GM21737 (cell line): ENCODE measurements at regions not wholly inside any gene's neighbourhood (a gene's known extent, or its start where the extent isn't known, plus 50 kb on each side); places are given as distances from the start of the nearest gene placed in this dataset.
A peak's percentile ranks its signal among the peaks of the same experiment; 100 is the strongest.
"Not testable (repeated sequence)": the region's sequence is repeated elsewhere in the genome, so short reads cannot be mapped to it uniquely, and the experiment has no call there.

Experiments
- ATAC-seq: cut with Tn5 transposase; IDR thresholded peaks from one replicate; pipeline ENCODE4 v1.9.1; 2021; ENCODE audit warnings: mild to moderate bottlenecking, moderate library complexity; ENCODE audit not compliant: unreplicated experiment

DNA sequence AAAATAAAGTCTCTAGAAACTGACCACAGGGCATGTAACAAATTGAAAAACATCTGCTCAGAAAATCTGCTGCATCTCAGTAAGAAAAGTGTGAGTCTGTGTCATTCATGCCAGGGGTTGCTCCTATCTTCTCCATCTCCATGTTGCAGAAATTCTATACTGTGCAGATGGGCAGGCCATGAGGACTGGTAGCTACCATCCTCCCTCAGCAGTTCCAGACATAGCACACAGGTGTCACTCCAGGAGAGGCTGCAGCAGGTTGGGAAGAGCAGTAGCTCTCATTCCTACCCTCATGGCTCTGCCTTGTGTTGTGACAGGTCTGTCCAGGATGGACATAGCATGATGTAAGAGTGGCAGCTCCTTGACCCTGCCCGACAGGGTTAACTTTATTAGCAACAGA lies 173.4 kb downstream of the NDUFS4 start:
- ATAC-seq: no peak

DNA sequence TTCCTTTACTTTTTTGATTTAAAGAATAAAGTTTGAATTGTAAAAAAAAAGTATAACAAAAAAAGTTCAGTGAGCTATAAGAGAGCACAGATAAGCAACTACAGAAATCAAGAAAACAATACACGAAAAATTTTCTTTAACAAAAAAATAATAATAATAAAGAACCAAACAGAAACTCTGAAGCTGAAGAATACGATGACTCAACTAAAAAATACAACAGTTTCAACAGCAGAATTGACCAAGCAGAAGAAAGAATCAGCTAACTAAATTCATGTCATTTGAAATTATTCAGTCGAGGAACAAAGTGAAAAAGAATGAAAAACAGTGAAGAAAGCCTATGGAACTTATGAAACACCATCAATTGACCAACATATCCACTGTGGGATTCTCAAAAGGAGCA lies 177.7 kb downstream of the NDUFS4 start:
- no peak for ATAC-seq

DNA sequence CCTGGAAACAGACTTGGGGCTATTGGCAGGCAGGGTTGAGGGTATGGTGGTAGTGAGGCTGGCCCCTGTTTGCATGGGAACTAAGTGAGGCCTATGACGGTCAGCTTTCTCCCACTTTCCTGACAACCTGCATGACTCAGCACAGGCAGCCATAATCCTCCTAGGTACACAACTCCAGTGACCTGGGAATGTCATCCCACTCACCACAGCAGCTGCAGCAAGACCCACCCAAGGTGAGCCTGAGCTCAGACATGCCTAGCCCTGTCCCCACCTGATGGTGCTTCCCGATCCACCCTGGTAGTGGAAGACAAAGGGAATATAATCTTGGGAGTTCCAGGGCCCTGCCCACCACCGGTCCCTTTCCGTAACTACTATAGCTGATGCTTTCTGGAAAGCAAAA lies 178.7 kb downstream of the NDUFS4 start:
- ATAC-seq: no peak

DNA sequence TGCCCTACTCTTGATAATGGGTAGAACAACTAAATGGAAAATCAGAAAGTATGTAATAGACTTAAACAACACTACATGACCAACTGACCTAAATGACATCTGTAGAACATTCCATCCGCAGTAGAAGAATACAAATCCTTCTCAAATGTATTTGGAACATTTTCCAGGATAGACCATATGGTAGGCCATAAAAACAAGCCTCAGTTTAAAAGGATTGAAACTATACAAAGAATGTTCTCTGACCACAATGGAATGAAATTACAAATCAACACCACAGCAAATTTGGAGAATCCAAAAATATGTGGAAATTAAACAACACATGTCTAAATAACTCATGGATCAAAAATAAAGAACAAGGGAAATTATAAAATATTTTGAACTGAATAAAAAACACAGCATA lies 189.2 kb downstream of the NDUFS4 start:
- no peak for ATAC-seq

DNA sequence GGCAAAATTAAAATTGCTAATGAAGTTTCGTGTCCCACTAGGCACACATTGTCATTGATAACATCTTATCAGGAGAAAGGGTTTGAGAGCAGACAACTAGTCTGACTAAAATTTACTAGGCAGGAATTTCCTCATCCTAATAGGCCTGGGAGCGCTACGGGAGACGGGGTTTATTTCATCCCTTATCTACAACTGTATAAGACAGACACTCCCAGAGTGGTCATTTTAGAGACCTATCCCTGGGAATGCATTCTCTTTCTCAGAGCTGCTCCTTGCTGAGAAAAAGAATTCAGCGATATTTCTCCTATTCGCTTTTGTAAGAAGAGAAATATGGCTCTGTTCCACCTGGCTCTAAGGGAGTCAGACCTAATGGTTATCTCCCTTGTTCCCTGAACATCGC lies 191.8 kb downstream of the NDUFS4 start:
- ATAC-seq: not testable (repeated sequence)

DNA sequence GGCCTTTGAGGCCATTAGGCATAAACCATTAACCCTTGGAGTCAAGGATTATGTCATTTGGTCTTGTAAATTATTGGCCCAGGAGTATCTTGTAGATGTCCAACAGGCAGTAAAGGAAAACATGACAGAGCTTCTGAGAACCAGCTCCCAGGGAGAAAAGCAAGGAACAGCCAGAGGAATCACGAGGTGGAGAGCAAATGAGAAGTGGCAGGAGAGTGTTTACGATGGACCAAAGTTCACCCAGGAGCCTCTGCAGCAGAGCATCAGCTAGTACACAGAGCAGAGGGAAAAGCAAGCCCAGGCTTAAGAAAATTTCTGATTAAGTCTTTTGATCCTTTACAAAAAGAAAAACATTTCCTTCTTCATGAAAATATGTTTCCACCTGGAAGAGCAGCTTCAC lies 206.2 kb downstream of the NDUFS4 start:
- no peak for ATAC-seq

DNA sequence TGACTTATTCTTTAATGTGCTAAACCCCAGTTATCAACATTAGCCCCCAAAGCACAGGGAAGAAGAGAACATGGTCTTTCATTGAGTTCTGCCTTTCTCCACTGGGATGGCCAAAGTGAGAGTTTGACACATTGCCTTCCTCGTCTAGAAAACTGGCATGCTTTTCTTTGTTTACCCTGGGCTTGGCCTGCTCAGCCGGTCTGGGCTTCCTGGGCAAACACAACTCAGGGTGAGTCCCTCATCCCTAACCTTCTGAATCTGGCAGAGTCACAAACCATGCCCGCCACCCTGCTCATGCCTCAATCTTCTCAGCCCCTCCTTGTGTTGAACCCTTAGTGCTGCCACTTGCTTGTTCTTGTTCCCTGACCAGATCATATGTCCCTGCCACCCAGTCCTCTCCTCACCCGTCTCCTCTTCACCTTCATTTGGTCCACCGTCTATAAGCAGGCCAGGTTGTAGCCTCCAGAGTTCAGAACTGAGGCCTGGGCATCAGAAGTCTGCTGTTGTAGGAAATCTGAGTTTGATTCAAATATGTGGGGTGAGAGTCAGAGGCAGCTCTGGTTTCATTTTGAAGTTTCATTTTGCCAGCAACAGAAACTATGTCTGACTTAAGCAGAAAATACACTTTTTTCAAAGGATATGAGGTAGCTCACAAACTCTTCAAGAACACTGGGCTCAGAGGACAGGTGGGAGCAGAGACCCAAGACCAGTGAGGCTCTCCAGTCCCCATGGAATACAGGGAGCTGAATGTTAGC lies 217.6 kb downstream of the NDUFS4 start:
- ATAC-seq: no peak

DNA sequence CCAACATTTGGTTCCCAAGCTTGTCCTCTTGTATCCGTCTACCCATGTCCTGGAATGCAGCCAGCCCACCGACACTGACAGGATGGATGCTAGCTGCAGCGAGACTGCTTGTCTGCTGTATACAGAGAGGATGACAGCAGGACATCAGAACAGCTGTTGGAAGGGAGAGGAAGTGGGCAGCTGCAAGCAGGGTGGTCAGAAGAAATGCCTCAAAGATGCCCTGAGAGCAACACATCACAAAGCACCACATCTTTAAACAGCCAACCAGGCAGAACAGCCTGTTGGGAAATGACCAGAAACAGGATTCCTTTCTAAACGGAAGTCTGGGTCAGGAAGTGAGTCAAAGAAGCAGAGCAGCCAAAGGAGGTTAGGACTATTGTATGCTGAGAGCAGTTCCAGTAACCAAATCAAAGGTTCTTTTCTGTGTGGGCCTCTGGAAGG lies 219.1 kb downstream of the NDUFS4 start:
- peak; percentile 67 for ATAC-seq

DNA sequence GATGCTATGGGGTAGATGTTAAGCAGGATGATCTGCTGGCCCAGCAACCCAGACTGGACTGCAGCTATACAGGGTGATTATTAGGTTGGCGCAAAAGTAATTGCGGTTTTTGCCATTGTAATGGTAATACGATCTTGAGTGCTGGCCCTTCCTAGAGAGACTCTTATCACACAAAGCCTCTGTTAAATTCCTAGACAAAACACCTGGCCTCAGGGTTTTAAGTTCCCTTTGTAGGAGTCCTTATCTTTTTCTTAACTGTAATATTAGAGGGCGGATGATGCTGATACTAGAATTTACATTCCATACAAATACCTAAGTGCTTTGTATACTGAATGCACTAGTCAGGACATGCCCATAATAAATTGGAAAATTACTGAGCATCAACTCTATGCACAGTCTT lies 222.2 kb downstream of the NDUFS4 start:
- no peak for ATAC-seq

DNA sequence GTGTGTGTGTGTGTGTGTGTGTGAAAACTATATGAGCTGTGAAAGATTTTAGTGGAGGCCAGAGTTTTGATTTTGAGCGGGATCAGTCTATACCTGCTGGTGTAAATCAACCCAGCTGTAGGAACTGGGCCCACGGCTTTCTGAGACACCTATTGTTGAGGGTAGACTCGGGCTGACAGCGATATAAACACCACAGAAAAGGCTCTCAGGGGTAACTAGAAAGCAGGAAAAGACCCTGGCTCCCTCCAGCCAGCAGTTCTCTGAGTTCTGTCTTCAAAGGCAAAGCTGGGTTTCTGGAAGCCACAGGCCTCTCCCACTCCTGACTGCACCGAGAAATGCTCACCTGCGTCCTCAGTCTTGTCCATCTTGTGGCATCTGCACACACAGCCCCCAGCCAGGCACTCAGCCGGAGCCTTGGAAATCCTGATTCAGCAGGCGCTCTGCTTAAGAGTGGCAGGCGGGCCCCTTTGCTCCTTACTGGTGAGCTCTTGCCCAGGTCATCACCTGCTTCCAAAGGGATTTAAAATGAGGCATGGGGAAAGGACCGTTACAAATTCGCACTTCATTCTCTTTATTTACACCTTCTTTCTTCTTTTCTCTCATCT lies 223.3 kb downstream of the NDUFS4 start:
- no peak for ATAC-seq

DNA sequence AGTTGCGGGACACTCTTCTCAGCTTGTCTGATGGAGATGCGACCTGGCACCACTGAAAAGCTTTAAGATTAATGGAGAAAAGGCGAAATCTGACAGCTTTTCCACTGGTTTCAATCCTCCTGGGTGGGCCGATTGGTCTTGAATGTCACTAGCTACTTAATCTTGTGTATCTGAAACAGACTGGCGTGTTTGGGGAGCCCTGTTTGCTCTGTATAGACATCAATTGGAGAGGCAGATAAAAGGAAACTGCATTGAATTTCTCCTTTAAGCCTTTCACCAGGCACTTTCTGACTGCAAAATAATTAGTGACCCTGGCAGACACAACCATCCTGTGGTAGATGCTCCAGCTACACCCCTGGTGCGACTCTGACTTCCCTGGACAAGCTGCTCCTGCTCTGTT lies 224.2 kb downstream of the NDUFS4 start:
- ATAC-seq: no peak

DNA sequence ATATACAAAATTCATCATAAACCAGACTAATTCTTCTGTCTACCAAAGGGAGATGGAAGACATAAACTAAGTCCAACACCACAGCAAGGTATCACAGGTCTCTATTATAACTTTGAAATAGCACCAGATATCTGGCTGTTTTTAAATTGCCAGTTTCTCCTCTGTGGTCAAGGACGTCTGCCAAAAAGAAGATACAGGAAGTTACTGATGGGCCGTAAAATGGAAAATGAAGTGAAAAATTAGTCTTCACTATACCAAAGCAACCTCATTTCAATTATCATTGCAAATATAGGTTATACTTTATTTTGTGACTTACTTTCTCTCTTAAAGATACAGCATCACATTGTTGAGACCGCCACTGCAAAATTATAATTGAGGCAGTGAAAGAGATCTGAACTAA lies 225.5 kb downstream of the NDUFS4 start:
- ATAC-seq: no peak

DNA sequence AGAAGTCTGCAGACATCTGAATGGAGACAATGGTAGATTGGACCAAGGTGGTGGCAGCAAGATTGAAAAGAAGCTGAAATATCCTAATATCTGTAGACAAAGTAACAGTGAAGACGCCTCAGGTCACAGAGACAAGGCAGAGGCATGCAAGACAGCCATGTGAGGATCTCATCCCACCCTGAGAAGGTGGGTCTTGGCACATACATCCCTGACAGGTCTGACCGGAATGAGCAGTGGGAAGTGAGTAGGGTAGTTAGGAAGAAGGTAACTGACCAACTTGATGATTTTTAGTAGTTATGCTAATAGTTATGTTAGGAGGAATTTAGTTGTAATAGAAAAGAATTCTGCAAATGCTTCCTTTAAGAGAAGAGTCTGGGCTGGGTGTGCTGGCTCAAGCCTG lies 229.6 kb downstream of the NDUFS4 start:
- ATAC-seq: no peak

DNA sequence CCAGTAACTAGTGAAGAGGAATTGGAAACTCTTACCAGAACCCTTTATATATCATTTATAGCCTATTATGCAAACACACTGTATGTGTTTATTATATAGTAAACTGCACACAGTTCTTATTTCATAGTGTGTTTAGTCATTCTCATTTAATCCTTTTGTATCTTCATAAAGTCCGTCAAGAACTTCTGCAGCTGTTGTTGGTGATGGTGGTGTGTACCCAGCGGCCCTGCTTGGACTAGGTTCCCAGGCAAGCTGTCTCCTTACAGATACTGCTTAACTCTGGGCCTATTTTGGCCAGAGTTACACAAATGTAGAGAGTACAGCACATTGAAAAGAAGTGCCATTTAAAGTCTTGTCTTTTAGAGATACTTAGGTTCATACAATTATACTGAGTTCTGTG lies 231.9 kb downstream of the NDUFS4 start:
- no peak for ATAC-seq

DNA sequence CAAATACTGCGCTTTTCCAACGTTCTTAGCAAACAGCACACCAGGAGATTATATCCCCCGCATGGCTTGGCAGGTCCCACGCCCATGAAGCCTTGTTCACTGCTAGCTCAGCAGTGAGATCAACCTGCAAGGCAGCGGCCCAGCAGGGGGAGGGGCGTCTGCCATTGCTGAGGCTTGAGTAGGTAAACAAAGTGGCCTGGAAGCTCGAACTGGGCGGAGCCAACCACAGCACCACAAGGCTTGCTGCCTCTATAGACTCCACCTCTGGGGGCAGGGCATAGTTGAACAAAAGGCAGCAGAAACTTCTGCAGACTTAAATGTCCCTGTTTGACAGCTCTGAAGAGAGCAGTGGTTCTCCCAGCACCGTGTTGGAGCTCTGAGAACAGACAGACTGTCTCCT lies 239.2 kb downstream of the NDUFS4 start:
- ATAC-seq: not testable (repeated sequence)

DNA sequence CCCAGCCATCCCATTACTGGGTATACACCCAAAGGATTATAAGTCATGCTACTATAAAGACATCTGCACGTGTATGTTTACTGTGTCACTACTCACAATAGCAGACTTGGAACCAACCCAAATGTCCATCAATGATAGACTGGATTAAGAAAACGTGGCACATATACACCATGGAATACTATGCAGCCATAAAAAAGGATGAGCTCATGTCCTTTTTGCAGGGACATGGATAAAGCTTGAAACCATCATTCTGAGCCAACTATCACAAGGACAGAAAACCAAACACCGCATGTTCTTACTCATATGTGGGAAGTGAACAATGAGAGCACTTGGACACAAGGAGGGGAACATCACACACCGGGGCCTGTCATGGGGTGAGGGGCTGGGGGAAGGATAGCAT lies 248.0 kb downstream of the NDUFS4 start:
- not testable (repeated sequence) for ATAC-seq

DNA sequence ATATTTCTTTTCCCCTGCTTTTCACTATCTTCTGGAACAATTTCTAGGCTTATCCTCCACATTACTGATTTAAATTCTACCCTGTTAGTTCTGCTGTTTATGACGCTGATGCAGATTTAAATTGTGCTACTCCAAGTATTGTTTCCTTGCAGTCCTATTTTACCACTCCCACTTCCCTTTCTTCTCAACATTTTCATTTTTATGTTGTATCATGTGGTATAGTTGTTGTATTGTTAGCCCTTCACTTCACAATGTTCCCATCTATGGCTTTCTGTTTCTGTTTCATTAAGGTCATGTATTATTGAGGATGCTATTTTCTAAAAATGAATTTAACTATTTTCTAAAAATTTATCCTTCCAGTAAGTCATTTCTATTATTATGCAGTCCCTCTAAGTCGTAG lies 254.4 kb downstream of the NDUFS4 start:
- ATAC-seq: no peak

DNA sequence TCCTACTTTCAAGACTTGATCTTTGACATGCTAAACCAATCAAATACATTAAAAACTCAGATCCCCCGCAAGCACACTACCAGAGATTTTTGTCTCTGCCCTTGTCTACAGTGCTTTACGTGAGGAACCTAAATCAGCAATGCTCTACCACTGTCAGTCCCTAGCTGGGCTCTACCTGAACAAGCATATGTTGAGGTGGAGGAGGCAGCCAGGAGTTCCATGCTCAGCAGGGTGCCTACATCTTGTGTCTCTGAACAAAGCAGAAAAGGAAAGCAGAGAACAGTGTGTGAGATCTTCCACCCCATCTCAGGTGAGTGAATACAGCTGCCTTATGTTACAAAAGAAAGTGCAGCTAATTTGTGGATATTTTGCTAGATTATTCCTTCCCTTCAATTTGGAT lies 255.0 kb downstream of the NDUFS4 start:
- ATAC-seq: no peak

DNA sequence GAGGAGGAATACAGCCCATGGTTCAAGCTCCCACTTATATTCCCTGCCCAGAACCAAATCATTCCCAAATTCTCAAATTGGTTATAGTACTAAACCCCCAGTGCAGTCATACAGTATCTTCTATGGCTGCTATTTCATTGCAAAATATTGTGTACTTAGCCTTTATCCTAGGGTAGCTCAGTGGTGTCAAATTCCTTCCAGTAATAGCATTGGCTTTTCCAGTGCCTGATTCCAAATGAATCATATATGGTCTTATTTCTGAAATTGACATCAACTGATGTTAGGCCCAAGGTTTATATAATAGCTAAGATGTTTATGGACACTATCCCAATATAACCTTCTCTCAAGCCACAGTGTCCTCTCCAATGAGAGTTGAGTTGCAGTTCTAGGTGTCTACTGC lies 256.7 kb downstream of the NDUFS4 start:
- no peak for ATAC-seq

DNA sequence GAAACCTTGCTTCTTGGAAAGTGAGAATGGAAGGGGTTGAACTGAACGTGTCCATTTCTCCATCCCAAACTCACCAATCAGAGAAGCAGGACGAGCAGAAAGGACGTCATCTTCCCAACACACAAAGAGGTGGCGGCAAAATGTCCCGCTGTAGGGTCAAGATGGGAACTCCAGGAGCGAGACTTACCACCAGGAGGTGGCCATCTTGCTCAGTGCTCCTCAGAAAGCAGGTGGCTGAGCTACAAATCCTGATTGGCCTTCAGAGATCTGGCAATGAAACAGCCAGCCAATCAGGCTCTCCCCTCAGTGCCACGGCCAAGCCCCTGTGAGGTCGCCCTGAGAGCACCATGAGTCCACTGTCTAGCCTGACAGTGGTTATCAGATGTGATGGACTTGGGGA lies 259.0 kb downstream of the NDUFS4 start:
- no peak for ATAC-seq

DNA sequence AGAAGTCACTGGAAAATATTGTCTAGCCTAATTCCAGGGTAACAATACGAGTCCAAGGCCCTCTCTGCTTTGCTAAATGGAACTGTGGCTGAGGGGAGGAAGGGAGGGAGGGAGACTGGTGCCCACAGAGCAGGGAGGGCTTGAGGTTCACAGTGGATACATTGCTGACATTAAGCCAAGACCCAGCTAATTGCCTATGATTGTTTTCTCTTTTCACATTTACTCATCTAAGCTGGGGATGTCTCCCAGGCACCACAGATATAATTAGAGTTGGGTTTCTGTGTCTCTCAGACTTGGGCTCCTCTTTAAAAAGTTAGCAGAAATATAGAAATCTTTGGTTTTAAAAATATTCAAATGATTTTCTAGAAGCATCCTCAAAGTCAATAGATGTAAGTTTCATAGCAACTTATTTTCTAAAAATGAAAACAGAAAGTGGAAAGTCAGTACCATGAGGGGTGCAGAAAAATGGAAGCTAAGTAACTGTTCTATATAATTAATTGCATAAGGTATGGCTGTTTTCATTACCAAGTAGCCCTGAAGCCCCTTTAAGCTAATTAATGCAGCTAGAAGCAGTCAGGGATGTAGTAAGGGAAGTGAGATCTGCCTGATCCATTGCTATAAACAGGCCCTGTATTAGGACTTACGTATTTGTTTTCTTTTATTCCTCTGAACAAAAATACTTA lies 259.8 kb downstream of the NDUFS4 start:
- ATAC-seq: peak; percentile 60

DNA sequence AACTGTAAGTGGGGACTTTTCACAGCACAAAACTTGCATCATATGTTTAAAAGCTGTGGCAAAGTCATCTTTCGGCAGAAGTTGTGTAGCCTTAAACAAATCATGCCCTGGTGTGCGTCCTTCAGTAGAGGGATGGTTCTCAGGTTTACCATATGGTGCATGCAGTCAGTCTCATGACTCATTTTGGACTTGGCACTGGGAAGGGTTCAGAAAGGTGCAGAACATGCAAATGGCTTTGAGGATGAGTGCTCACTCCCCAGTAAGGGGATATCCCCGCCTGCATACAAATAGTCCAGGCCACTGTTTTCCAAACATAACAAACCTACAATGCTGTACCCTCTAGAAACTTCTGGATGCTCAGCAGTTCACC lies 260.3 kb downstream of the NDUFS4 start:
- peak; percentile 91 for ATAC-seq
